HG02970 (cell line): ENCODE measurements at regions not wholly inside any gene's neighbourhood (a gene's known extent, or its start where the extent isn't known, plus 50 kb on each side); places are given as distances from the start of the nearest gene placed in this dataset.

ENCODE experiments used
- ATAC-seq: cut with Tn5 transposase; IDR thresholded peaks from one replicate; pipeline ENCODE4 v1.9.1; 2021; ENCODE audit warnings: mild to moderate bottlenecking, moderate library complexity, moderate number of reproducible peaks; ENCODE audit not compliant: unreplicated experiment, low FRiP score

DNA sequence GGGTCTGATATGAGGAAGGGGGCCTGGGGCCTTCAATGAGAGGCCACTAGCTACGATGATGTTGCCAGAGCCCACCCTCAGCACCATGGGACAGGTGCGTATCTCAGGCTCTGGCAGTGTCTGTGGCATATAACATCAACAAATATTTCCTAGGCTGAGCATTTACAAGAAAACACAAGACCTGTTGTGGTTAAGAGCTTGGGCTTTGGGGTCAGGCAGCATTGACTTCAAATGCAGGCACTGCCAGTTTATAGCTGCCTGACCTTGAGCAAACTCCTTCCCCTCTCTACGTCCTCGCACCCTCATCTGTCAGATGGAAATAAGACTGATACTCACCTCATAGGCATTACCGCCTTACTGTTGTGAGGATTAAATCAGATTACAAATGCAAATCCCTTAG lies 156.0 kb downstream of the KATNAL1 start:
- no peak for ATAC-seq

- ATAC-seq = no peak
These were observed 158.1 kb downstream of the KATNAL1 start for GRCh38 chr13:30149248-30149647.

DNA sequence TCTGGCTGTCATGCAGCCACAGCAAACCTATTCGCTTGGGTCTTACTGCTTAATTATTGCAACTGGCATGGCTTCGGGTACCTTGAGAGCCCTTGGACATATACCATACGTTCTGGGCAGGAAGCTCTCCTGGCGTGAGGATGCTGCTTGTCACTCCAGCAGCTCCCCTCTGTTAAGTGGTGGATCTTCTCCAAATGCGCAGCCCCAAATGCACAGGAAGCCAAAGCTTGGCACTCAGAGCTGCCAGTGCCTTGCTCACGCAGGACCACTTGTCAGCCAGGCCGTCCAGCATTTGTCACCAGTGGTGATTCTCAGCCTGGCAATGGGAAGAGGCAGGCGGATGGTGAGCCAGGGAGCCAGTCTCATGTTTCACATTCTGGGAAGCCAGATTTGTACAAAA lies 158.6 kb downstream of the KATNAL1 start:
- no peak for ATAC-seq

DNA sequence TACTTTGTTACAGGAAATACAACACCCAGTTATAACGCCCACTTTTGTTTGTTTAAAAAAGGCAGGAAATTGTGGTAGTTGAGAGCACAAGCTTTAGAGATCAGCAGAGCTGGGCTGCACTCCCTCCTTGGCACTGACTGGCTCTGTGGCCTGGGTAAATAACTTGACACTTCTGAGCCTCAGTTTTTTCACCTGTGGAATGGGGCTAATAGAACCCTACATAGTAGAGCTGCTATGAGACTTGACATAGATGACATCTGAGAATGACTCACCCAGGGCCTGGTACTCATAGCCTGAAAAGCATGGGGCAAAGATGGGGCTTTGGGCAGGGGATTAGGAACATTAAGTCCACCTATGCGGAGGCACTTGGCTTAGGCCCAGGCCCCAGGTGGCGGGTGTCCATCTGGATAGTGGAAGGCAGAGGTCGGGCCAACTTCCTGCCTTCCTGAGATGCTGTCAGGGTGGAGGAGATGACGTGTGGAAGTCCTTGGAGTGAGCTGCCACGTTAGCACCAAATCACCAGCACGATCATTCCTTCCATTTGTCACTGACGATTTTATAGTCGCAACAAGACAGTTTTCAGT lies 159.1 kb downstream of the KATNAL1 start:
- ATAC-seq = no peak

- no peak for ATAC-seq
These were observed 159.9 kb downstream of the KATNAL1 start for GRCh38 chr13:30147421-30147820.

GRCh38 chr13:30147015-30147414 lies 160.3 kb downstream of the KATNAL1 start:
- no peak for ATAC-seq

DNA sequence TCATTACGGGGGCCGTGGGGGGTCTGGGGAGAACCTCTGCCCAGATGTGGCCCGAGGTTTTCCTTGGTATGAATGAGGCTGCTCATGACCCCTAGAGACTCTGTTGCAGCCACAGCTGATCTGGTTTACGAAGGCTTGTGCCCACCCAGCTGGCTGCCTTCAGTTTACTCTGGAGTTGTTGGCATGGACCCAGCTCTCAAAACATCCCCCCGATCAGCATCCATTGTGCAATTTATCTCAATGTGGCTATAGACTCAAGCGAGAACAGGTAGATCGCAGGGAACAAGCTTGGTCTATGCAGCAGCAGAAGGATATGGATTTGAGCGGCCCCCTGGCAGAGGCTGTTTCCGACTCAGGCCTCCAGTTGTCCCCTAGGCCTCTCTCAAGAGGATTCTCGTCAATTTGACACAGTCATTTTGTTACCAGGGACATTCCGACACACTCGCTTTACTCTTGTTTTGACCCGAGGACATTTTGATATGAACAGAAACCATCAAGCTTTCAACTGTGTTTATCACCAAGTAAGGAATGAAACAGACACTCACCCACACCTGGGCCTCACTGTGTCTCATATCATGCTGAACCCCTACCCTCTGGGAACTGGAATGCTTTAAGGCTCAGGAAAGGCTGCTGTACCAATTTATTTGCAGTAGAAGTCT lies 161.5 kb downstream of the KATNAL1 start:
- ATAC-seq = no peak

DNA sequence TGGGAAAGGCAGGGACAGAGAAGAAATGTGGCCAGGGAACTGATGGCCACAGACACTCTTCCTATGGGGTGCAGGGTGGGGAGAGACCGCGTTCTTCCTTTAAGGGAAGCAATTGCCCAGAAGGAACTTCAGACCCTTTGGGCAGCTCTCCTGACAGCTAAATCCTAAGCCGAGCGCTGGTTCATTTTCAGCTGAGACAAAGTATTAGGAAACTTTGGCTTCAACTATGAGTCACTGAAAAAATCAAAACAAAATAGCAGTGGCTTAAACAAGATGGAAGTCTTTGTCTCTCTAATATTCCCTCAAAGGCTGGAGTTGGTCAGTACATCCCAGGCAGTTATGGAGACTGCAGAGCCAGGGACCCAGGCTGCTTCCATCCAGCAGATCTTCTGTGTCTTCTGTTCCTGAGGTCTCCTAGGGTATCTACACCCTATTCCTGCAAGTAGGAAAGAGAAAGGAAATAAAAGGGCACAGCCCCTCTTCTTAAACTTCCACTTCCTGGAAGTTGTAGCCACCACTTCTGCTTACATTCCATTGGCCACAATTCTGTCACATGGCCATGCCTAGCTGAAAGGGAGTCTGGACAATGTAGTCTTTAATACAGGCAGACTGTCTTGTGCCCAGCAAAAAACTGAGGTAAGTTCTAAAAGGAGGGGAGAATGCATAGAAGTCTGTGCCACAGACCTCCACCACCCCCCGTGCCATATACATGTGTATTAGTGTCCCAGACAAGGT lies 163.5 kb downstream of the KATNAL1 start:
- ATAC-seq = no peak

GRCh38 chr13:30142486-30143211 lies 164.7 kb downstream of the KATNAL1 start:
- no peak for ATAC-seq

DNA sequence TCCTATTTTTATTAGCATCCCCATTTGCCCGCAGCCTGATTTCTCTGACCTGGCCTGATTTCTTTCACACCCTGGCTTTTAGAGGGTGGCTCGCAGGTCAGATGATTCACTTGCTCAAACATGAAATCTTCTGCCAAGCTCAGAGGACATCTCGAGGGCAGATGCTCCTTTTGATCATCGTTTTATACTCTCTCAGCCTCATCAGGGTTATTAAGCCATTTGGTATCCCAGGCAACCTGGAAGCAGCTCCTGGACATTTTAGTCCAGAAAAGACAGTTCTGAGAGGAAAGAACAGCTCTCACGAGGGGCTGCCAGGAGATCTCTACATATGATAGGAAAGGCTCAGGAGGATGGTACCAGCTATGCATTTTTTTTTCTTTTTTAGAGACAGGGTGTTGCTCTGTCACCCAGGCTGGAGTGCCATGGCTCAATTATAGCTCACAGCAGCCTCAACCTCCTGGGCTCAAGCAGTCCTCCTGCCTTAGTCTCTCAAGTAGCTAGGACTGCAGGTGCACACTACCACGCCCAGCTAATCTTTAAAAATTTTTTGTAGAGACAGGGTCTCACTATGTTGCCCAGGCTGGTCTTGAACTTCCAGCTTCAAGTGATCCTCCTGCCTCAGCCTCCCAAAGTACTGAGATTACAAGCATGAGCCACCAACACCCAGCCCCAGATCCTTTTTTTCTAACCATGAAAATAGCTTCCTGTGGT lies 165.4 kb downstream of the KATNAL1 start:
- ATAC-seq = no peak

- ATAC-seq = no peak
These were observed 166.4 kb downstream of the KATNAL1 start for GRCh38 chr13:30140973-30141372.

GRCh38 chr13:30138511-30138910 lies 168.8 kb downstream of the KATNAL1 start:
- ATAC-seq = no peak

GRCh38 chr13:30135868-30136267 lies 171.5 kb downstream of the KATNAL1 start:
- no peak for ATAC-seq

- ATAC-seq = no peak
These were observed 172.0 kb downstream of the KATNAL1 start for GRCh38 chr13:30135351-30135750.

DNA sequence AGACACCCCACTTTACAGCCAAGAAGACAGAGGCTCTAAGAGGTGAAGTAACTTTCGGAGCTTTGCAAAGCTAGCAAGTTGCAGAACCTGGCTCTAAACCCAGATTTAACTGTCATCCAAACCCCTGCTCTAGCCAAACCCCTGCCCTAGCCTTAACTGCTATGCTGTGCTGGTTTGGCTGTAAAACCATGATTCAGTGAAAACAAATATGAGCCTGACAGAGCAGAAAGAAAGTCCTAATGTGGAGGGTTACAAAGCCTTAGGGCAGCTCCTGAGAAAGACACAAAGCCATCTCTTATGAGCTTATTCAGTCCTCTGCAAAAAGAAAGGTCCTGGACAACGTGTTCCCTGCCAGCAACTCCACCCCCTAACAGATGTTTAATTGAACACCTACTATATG lies 172.8 kb downstream of the KATNAL1 start:
- ATAC-seq = no peak

DNA sequence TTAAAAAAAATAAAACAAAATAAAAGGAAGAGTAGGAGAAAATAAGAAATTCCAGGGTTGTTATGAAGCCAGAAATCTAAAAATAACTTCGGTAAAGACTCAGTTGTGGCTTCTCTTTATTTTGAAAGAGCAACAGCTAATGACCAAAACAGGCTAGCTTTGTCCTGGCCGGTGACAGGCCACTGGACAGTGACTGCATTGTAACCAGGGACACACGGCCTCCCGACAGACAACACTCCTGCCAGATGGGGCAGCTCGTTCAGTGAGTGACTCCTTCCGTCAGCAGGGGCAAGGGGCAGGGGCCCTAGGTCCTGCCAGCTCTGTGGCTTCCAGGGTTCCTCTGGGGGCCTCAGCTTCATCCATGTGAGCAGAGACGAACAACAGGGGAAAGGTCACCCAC lies 173.4 kb downstream of the KATNAL1 start:
- no peak for ATAC-seq

DNA sequence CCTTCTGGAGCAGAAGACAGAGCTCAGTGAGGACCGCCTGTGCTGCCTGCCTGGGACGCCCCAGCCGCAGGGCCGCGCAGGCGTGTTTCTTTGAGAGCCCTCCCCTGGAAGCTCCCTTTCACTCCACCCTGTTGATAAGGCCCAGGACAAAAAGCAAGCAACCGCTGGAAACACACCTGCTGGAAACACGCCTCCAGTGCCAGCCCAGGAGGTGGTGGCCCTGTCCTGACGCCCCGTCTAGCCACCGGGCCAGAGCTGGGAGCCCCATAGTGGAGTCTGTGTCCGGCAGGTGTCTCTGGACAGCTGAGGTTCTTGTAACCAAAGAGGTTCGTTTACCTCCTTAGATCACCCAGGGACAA lies 173.8 kb downstream of the KATNAL1 start:
- no peak for ATAC-seq

- peak; percentile 83 for ATAC-seq
These were observed 174.5 kb downstream of the KATNAL1 start for GRCh38 chr13:30132623-30133553.

GRCh38 chr13:30129411-30129810 lies 177.9 kb downstream of the KATNAL1 start:
- ATAC-seq = no peak

DNA sequence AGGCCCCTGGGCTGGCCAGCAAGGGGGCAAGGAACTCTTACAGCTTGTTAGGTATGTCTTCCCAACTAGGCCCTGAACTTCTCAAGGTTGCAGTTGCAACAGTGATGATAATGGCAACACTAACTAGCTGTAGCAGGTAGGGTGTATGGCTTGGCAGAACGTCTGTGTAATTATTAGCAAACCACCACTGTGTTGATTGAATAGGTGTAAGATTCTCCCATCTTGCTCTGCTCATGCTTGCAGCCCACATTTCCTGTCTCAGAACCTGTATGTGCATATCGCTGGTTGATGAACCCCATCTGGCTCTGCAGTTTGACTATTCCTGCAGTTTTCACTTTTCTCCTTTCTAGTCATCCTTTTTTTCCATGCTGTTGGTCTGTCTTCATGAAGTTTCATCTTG lies 178.8 kb downstream of the KATNAL1 start:
- no peak for ATAC-seq
